IMR-90 (cell line): ENCODE measurements at regions not wholly inside any gene's neighbourhood (a gene's known extent, or its start where the extent isn't known, plus 50 kb on each side); places are given as distances from the start of the nearest gene placed in this dataset.

Source experiments
- ATAC-seq: fragments of 200-7000 bp; cut with Tn5 transposase; 2 replicates; pipeline ENCODE4 v1.9.1; 2020; ENCODE audit warnings: low read depth, mild to moderate bottlenecking, moderate library complexity
- BruUV-seq: library from RNA; stranded (reverse); fragments of 400-500 nt; replicated peaks from 2 replicates; lab custom pipeline; 2021; lab: Mats Ljungman, UMichigan
- CTCF ChIA-PET: fragments of 300-600 bp; formaldehyde crosslinking; extraction: SDS; loops from one replicate; lab custom pipeline; 2021; ENCODE audit warnings: antibody characterized with exemption; lab: Yijun Ruan, JAX
- POLR2A ChIA-PET: fragments of 300-600 bp; sonication (Branson Sonifier 250); formaldehyde crosslinking; loops from one replicate; lab custom pipeline; 2022; ENCODE audit warnings: antibody characterized with exemption; ENCODE audit not compliant: unreplicated experiment; lab: Charles Lee
- DNase-seq: peaks from one replicate; pipeline ENCODE4 v3.0.0; 2013
- H2AFZ ChIP-seq: replicated peaks from 2 replicates; pipeline ENCODE3; 2013; ENCODE audit warnings: low read length, mild to moderate bottlenecking; ENCODE audit not compliant: poor library complexity
- H2AK5ac ChIP-seq: 2 replicates; pipeline ENCODE4 v1.6.1; 2013; ENCODE audit warnings: low read depth, low read length, inconsistent platforms
- H2AK9ac ChIP-seq: replicated peaks from 2 replicates; pipeline ENCODE3; 2013; ENCODE audit warnings: mild to moderate bottlenecking, low read depth, low read length, moderate library complexity; ENCODE audit not compliant: poor library complexity
- H2BK120ac ChIP-seq: 2 replicates; pipeline ENCODE4 v1.6.1; 2013; ENCODE audit warnings: low read depth, low read length, inconsistent platforms
- H2BK15ac ChIP-seq: 3 replicates; pipeline ENCODE4 v1.6.1; 2013; ENCODE audit warnings: low read depth, low read length, inconsistent platforms
- H2BK20ac ChIP-seq: 2 replicates; pipeline ENCODE4 v1.6.1; 2013; ENCODE audit warnings: low read depth, mild to moderate bottlenecking, inconsistent platforms, low read length, moderate library complexity
- H2BK5ac ChIP-seq: 2 replicates; pipeline ENCODE4 v1.6.1; 2013; ENCODE audit warnings: mild to moderate bottlenecking, low read depth, low read length, inconsistent platforms; ENCODE audit not compliant: poor library complexity, severe bottlenecking
- H3K14ac ChIP-seq: replicated peaks from 2 replicates; pipeline ENCODE4 v1.6.1; 2013; ENCODE audit warnings: low read depth, low read length, inconsistent platforms
- H3K18ac ChIP-seq: 2 replicates; pipeline ENCODE4 v1.6.1; 2013; ENCODE audit warnings: low read depth, low read length, control low read depth
- H3K23ac ChIP-seq: 2 replicates; pipeline ENCODE4 v1.6.1; 2013; ENCODE audit warnings: low read depth, low read length, inconsistent platforms
- H3K27ac ChIP-seq: 2 replicates; pipeline ENCODE4 v1.5.1; 2013; ENCODE audit warnings: mild to moderate bottlenecking, control low read depth, low read length; ENCODE audit not compliant: insufficient read depth
- H3K27me3 ChIP-seq: 2 replicates; pipeline ENCODE4 v1.6.1; 2013; ENCODE audit warnings: low read length; ENCODE audit not compliant: control insufficient read depth, insufficient read depth
- H3K36me3 ChIP-seq: 2 replicates; pipeline ENCODE4 v1.6.1; 2013; ENCODE audit warnings: low read length, mixed read lengths; ENCODE audit not compliant: control insufficient read depth, insufficient read depth
- H3K4ac ChIP-seq: 2 replicates; pipeline ENCODE4 v1.6.1; 2013; ENCODE audit warnings: low read depth, low read length, inconsistent platforms
- H3K4me1 ChIP-seq: 2 replicates; pipeline ENCODE4 v1.6.1; 2013; ENCODE audit warnings: low read length, mixed read lengths; ENCODE audit not compliant: control insufficient read depth, insufficient read depth
- H3K4me2 ChIP-seq: 2 replicates; pipeline ENCODE4 v1.6.1; 2013; ENCODE audit warnings: low read depth, mild to moderate bottlenecking, control low read depth, low read length, moderate library complexity
- H3K4me3 ChIP-seq: 2 replicates; pipeline ENCODE4 v1.5.1; 2013; ENCODE audit warnings: low read depth, mild to moderate bottlenecking, control low read depth, low read length, moderate library complexity; ENCODE audit not compliant: insufficient read depth
- H3K56ac ChIP-seq: 2 replicates; pipeline ENCODE4 v1.6.1; 2013; ENCODE audit warnings: low read length, inconsistent platforms; ENCODE audit not compliant: insufficient read depth; ENCODE audit errors: extremely low read depth
- H3K79me1 ChIP-seq, 2 experiments: 2 replicates each; pipeline ENCODE4 v1.6.1; 2013; ENCODE audit warnings: low read length in 2 of 2, inconsistent platforms in 1 of 2, low read depth in 1 of 2
- H3K9ac ChIP-seq: 2 replicates; pipeline ENCODE4 v1.6.1; 2013; ENCODE audit warnings: low read depth, low read length, control low read depth
- H3K9me1 ChIP-seq: 2 replicates; pipeline ENCODE4 v1.6.1; 2013; ENCODE audit warnings: low read length, inconsistent platforms; ENCODE audit not compliant: insufficient read depth
- H3K9me3 ChIP-seq: 2 replicates; pipeline ENCODE4 v1.6.1; 2013; ENCODE audit warnings: low read length; ENCODE audit not compliant: control insufficient read depth, insufficient read depth
- H4K20me1 ChIP-seq: 2 replicates; pipeline ENCODE4 v1.6.1; 2013; ENCODE audit warnings: low read length, inconsistent platforms; ENCODE audit not compliant: insufficient read depth
- H4K5ac ChIP-seq: 2 replicates; pipeline ENCODE4 v1.6.1; 2013; ENCODE audit warnings: mild to moderate bottlenecking, low read depth, low read length, control low read depth
- H4K8ac ChIP-seq, 2 experiments: 2 replicates each; pipeline ENCODE4 v1.6.1; 2013; ENCODE audit warnings: low read depth in 2 of 2, low read length in 2 of 2, control low read depth in 1 of 2, inconsistent platforms in 1 of 2
- H4K91ac ChIP-seq: 2 replicates; pipeline ENCODE4 v1.6.1; 2013; ENCODE audit warnings: low read depth, low read length, inconsistent platforms; ENCODE audit not compliant: insufficient read depth
- CHD1 ChIP-seq: IDR thresholded peaks from 2 replicates; pipeline ENCODE4 v1.6.1; 2012; ENCODE audit warnings: low read depth, low read length, improper control_type of control experiment
- CTCF ChIP-seq: conservative IDR thresholded peaks from 2 replicates; pipeline ENCODE4 v1.5.1; 2012; ENCODE audit warnings: mild to moderate bottlenecking, low read depth, low read length, improper control_type of control experiment
- ELK1 ChIP-seq: fragments of 150-350 bp; IDR thresholded peaks from 2 replicates; pipeline ENCODE4 v1.6.1; 2016; ENCODE audit warnings: low read depth, mild to moderate bottlenecking, low read length, moderate library complexity, borderline replicate concordance
- FOS ChIP-seq: fragments of 150-350 bp; IDR thresholded peaks from 2 replicates; pipeline ENCODE4 v1.6.1; 2016; ENCODE audit warnings: low read depth, low read length
- NFE2L2 ChIP-seq: fragments of 150-350 bp; IDR thresholded peaks from 2 replicates; pipeline ENCODE4 v1.6.1; 2016; ENCODE audit warnings: low read depth, mild to moderate bottlenecking, low read length
- RAD21 ChIP-seq: IDR thresholded peaks from 2 replicates; pipeline ENCODE4 v1.6.1; 2012; ENCODE audit warnings: low read length, improper control_type of control experiment
- RCOR1 ChIP-seq: IDR thresholded peaks from 2 replicates; pipeline ENCODE4 v1.6.1; 2012; ENCODE audit warnings: mild to moderate bottlenecking, low read length, improper control_type of control experiment; ENCODE audit not compliant: insufficient replicate concordance
- SMC3 ChIP-seq: fragments of 150-350 bp; IDR thresholded peaks from 2 replicates; pipeline ENCODE4 v1.6.1; 2016; ENCODE audit warnings: low read depth, mild to moderate bottlenecking, antibody characterized with exemption, low read length, moderate library complexity
- WGBS, 2 experiments: methylation state at CpG; one replicate each; pipeline versions ENCODE4 v1.1.5 to v1.1.7; 2013; ENCODE audit warnings: missing lambda C conversion rate in 2 of 2; ENCODE audit not compliant: insufficient read length in 1 of 2; ENCODE audit errors: extremely low coverage in 2 of 2; 5-methylcytosine and 5-hydroxymethylcytosine counted together
- dilution Hi-C: fragments of 300-500 bp; cut with HindIII; formaldehyde crosslinking; loops from one replicate; pipeline ENCODE4 v1.14.3; 2018; ENCODE audit warnings: low sequenced_read_pairs; ENCODE audit not compliant: unreplicated experiment
- in situ Hi-C: fragments of 300-500 bp; cut with MboI; formaldehyde crosslinking; loops from 3 replicates; pipeline ENCODE4 v1.14.3; 2019; ENCODE audit warnings: low sequenced_read_pairs, inconsistent platforms, mixed read lengths
- intact Hi-C: fragments of 100-400 bp; cut with micrococcal nuclease; formaldehyde crosslinking; loops from 2 replicates; pipeline ENCODE4 v1.10.0; 2022

- Histone ChIP-seq H2AK9ac (peak overlapping the region; percentile 48), H3K9me3 (no peaks in the 10 kb centered on the region), H3K79me1 (no peaks in the 10 kb centered on the region), H3K23ac (no peak overlapping the region), H2BK120ac (no peak overlapping the region), H4K91ac (no peak overlapping the region), H4K8ac (no peak overlapping the region), H3K56ac (no peak overlapping the region), H3K4me2 (no peak overlapping the region), H3K14ac (no peak overlapping the region), H3K4me3 (no peak overlapping the region), H3K27me3 (peaks cover 11% of the 10 kb centered on the region), H2BK15ac (no peak overlapping the region), H2AK5ac (no peak overlapping the region), H2BK20ac (no peak overlapping the region), H4K5ac (no peak overlapping the region), H3K18ac (no peak overlapping the region), H3K27ac (no peak overlapping the region), H4K20me1 (no peaks in the 10 kb centered on the region), H2AFZ (no peak overlapping the region), H2BK5ac (no peak overlapping the region), H3K9me1 (no peaks in the 10 kb centered on the region), H3K4ac (no peak overlapping the region), H3K9ac (no peak overlapping the region), H3K4me1 (no peaks in the 10 kb centered on the region), H3K36me3 (no peaks in the 10 kb centered on the region)
- TF ChIP-seq RCOR1 (no peak), CHD1 (no peak), NFE2L2 (no peak), RAD21 (no peak), CTCF (no peak), FOS (no peak), SMC3 (no peak), ELK1 (no peak)
- CTCF ChIA-PET, result no interaction called here
- intact Hi-C loops (no loop called here), dilution Hi-C loops (no loop called here), in situ Hi-C loops (no loop called here)
- no TSS peak for BruUV-seq
- DNase-seq (no peak), ATAC-seq (no peak)
- POLR2A ChIA-PET, result no interaction called here
- WGBS, 2 experiments, result no CpG with 5 or more reads among the region's 7 CpGs
These were observed 144.7 kb upstream of the COPS8 start for GRCh38 chr2:236940916-236941520.
